Mesenchymal stem cell (in vitro differentiated cells and primary cell): ENCODE measurements at regions not wholly inside any gene's neighbourhood (a gene's known extent, or its start where the extent isn't known, plus 50 kb on each side); places are given as distances from the start of the nearest gene placed in this dataset.

ENCODE experiments used
- DNase-seq: peaks from one replicate; pipeline ENCODE4 v3.0.0-alpha.2; 2013
- H2AFZ ChIP-seq: one replicate; pipeline ENCODE4 v1.6.1; 2013; ENCODE audit warnings: low read depth, mild to moderate bottlenecking, control low read depth, inconsistent platforms, low read length, moderate library complexity
- H2AK5ac ChIP-seq: 2 replicates; pipeline ENCODE4 v1.6.1; 2013; ENCODE audit warnings: low read length, moderate library complexity, mild to moderate bottlenecking, inconsistent platforms; ENCODE audit not compliant: severe bottlenecking
- H2BK120ac ChIP-seq: one replicate; pipeline ENCODE4 v1.6.1; 2013; ENCODE audit warnings: low read depth, mild to moderate bottlenecking, inconsistent platforms, low read length, moderate library complexity
- H2BK12ac ChIP-seq, 2 experiments: one replicate each; pipeline ENCODE4 v1.6.1; 2013; ENCODE audit warnings: inconsistent platforms in 2 of 2, low read length in 2 of 2, mild to moderate bottlenecking in 2 of 2, moderate library complexity in 2 of 2, control low read depth in 1 of 2
- H2BK15ac ChIP-seq: one replicate; pipeline ENCODE4 v1.6.1; 2013; ENCODE audit warnings: mild to moderate bottlenecking, low read depth, inconsistent platforms; ENCODE audit not compliant: poor library complexity, severe bottlenecking
- H2BK5ac ChIP-seq: 2 replicates; pipeline ENCODE4 v1.6.1; 2013; ENCODE audit warnings: low read depth, mild to moderate bottlenecking, low read length, control low read depth, inconsistent platforms; ENCODE audit not compliant: poor library complexity, severe bottlenecking
- H3K14ac ChIP-seq, 2 experiments: one replicate each; pipeline ENCODE4 v1.6.1; 2013; ENCODE audit warnings: inconsistent platforms in 2 of 2, low read length in 2 of 2, control low read depth in 1 of 2, mild to moderate bottlenecking in 1 of 2, moderate library complexity in 1 of 2
- H3K18ac ChIP-seq, 2 experiments: one replicate each; pipeline ENCODE4 v1.6.1; 2013; ENCODE audit warnings: inconsistent platforms in 2 of 2, low read length in 2 of 2, control low read depth in 1 of 2, low read depth in 1 of 2, mild to moderate bottlenecking in 1 of 2
- H3K23ac ChIP-seq, 2 experiments: one replicate each; pipeline ENCODE4 v1.6.1; 2013; ENCODE audit warnings: inconsistent platforms in 2 of 2, low read length in 2 of 2, mild to moderate bottlenecking in 2 of 2, moderate library complexity in 2 of 2, control low read depth in 1 of 2
- H3K27ac ChIP-seq: 2 replicates; pipeline ENCODE4 v1.5.1; 2013; ENCODE audit warnings: mild to moderate bottlenecking, moderate library complexity, low read length, control low read depth, inconsistent platforms; ENCODE audit not compliant: poor library complexity, severe bottlenecking
- H3K27me3 ChIP-seq, 2 experiments: 2 replicates each; pipeline versions ENCODE4 v1.6.1 to v1.7.0; 2013; ENCODE audit warnings: low read length in 2 of 2, mild to moderate bottlenecking in 2 of 2, moderate library complexity in 2 of 2, control low read depth in 1 of 2, inconsistent platforms in 1 of 2; ENCODE audit not compliant: control insufficient read depth in 1 of 2, insufficient read depth in 1 of 2
- H3K36me3 ChIP-seq, 2 experiments: 2 replicates each; pipeline versions ENCODE4 v1.6.1 to v1.7.0; 2013; ENCODE audit warnings: low read length in 2 of 2, control low read depth in 1 of 2, inconsistent platforms in 1 of 2, low read depth in 1 of 2, mild to moderate bottlenecking in 1 of 2; ENCODE audit not compliant: insufficient read depth in 2 of 2, control insufficient read depth in 1 of 2
- H3K4ac ChIP-seq, 2 experiments: one replicate each; pipeline ENCODE4 v1.6.1; 2013; ENCODE audit warnings: inconsistent platforms in 2 of 2, low read length in 2 of 2, mild to moderate bottlenecking in 2 of 2, moderate library complexity in 2 of 2, control low read depth in 1 of 2, low read depth in 1 of 2
- H3K4me1 ChIP-seq: 2 replicates; pipeline ENCODE4 v1.6.1; 2013; ENCODE audit warnings: low read depth, low read length, control low read depth; ENCODE audit not compliant: control insufficient read depth, insufficient read depth
- H3K4me2 ChIP-seq: 2 replicates; pipeline ENCODE4 v1.6.1; 2013; ENCODE audit warnings: low read length, mild to moderate bottlenecking, inconsistent platforms; ENCODE audit not compliant: poor library complexity, severe bottlenecking
- H3K4me3 ChIP-seq, 2 experiments: 2 replicates each; pipeline versions ENCODE4 v1.5.1 to v1.7.0; 2013; ENCODE audit warnings: low read length in 2 of 2, mild to moderate bottlenecking in 2 of 2, control low read depth in 1 of 2, low read depth in 1 of 2; ENCODE audit not compliant: insufficient read depth in 1 of 2
- H3K79me1 ChIP-seq: replicated peaks from 2 replicates; pipeline ENCODE4 v1.6.1; 2013; ENCODE audit warnings: mild to moderate bottlenecking, control low read depth, low read length, inconsistent platforms; ENCODE audit not compliant: poor library complexity, severe bottlenecking
- H3K9ac ChIP-seq: 2 replicates; pipeline ENCODE4 v1.7.0; 2013; ENCODE audit warnings: mild to moderate bottlenecking, low read length, moderate library complexity
- H3K9me3 ChIP-seq: 2 replicates; pipeline ENCODE4 v1.7.0; 2013; ENCODE audit warnings: mild to moderate bottlenecking, low read length; ENCODE audit not compliant: control insufficient read depth
- H4K8ac ChIP-seq: one replicate; pipeline ENCODE4 v1.6.1; 2013; ENCODE audit warnings: inconsistent platforms, mild to moderate bottlenecking, low read length, moderate library complexity
- H4K91ac ChIP-seq: one replicate; pipeline ENCODE4 v1.6.1; 2013; ENCODE audit warnings: mild to moderate bottlenecking, low read length, inconsistent platforms
- WGBS: methylation state at CpG from one replicate; pipeline ENCODE4 v1.1.7; 2013; ENCODE audit warnings: mixed read lengths; 5-methylcytosine and 5-hydroxymethylcytosine counted together

GRCh38 chr13:76471486-76471885, 414.7 kb downstream of the KCTD12 start:
- Histone ChIP-seq H2BK12ac (no peak overlapping the region), H3K9me3 (no peaks in the 10 kb centered on the region), H3K27ac (no peak overlapping the region), H2AK5ac (no peak overlapping the region), H3K4me1 (no peaks in the 10 kb centered on the region), H3K4me3 (no peak overlapping the region), H3K14ac (no peak overlapping the region), H3K79me1 (no peaks in the 10 kb centered on the region), H4K8ac (no peak overlapping the region), H3K9ac (no peak overlapping the region), H3K36me3 (no peaks in the 10 kb centered on the region), H3K27me3 (no peaks in the 10 kb centered on the region), H3K18ac (no peak overlapping the region), H2BK120ac (no peak overlapping the region), H3K4ac (no peak overlapping the region), H3K4me2 (no peak overlapping the region), H4K91ac (no peak overlapping the region), H2AFZ (no peak overlapping the region), H2BK5ac (no peak overlapping the region), H2BK15ac (no peak overlapping the region), H3K23ac (no peak overlapping the region)
- WGBS = no CpG with 5 or more reads among the region's 1 CpG
- DNase-seq = no peak

GRCh38 chr13:76470991-76471390, 415.2 kb downstream of the KCTD12 start:
- Histone ChIP-seq H3K27ac (no peak overlapping the region), H2BK15ac (no peak overlapping the region), H3K4me2 (no peak overlapping the region), H2BK120ac (no peak overlapping the region), H4K8ac (peak overlapping the region; percentile 57), H3K4me1 (no peaks in the 10 kb centered on the region), H3K18ac (peak overlapping the region; percentile 16 to 61), H4K91ac (peak overlapping the region; percentile 43), H3K14ac (no peak overlapping the region), H2BK5ac (no peak overlapping the region), H3K27me3 (no peaks in the 10 kb centered on the region), H3K79me1 (no peaks in the 10 kb centered on the region), H3K4me3 (no peak overlapping the region), H3K36me3 (no peaks in the 10 kb centered on the region), H3K9me3 (no peaks in the 10 kb centered on the region), H2AFZ (no peak overlapping the region), H2AK5ac (no peak overlapping the region), H3K9ac (no peak overlapping the region), H2BK12ac (peak overlapping the region; percentile 28 to 37), H3K4ac (peak overlapping the region in 1 of 2 experiments; percentile 86), H3K23ac (no peak overlapping the region)
- 83% methylated on average over 3 of the region's 6 CpGs for WGBS
- DNase-seq = peak; percentile 40

- DNase-seq = peak; percentile 71
- WGBS = no CpG with 5 or more reads among the region's 1 CpG
Observed at GRCh38 chr13:76466043-76466442, 420.2 kb downstream of the KCTD12 start.

GRCh38 chr13:76463314-76463713, 422.9 kb downstream of the KCTD12 start:
- Histone ChIP-seq H2BK15ac (no peak overlapping the region), H3K4me2 (no peak overlapping the region), H4K8ac (no peak overlapping the region), H3K36me3 (no peaks in the 10 kb centered on the region), H3K9ac (no peak overlapping the region), H2BK5ac (no peak overlapping the region), H3K9me3 (no peaks in the 10 kb centered on the region), H2AK5ac (no peak overlapping the region), H3K4ac (peak overlapping the region; percentile 3 to 91), H3K4me3 (no peak overlapping the region), H2BK12ac (peak overlapping the region; percentile 20 to 99), H3K27ac (no peak overlapping the region), H3K14ac (peak overlapping the region in 1 of 2 experiments; percentile 75), H3K23ac (no peak overlapping the region), H2BK120ac (peak overlapping the region; percentile 9), H4K91ac (peak overlapping the region; percentile 75), H3K27me3 (no peaks in the 10 kb centered on the region), H3K79me1 (no peaks in the 10 kb centered on the region), H3K18ac (peak overlapping the region; percentile 50 to 88), H3K4me1 (no peaks in the 10 kb centered on the region), H2AFZ (no peak overlapping the region)
- 100% methylated on average over 2 of the region's 2 CpGs for WGBS
- DNase-seq = no peak

More at GRCh38 chr13:76466043-76466442, 420.2 kb downstream of the KCTD12 start:
- no peak overlapping the region for H3K18ac ChIP-seq
- H2BK120ac ChIP-seq = no peak overlapping the region
- H3K4me2 ChIP-seq = no peak overlapping the region
- no peak overlapping the region for H2BK5ac ChIP-seq
- H4K91ac ChIP-seq = no peak overlapping the region
- H3K4ac ChIP-seq = no peak overlapping the region
- H2BK12ac ChIP-seq = no peak overlapping the region
- H3K27ac ChIP-seq = no peak overlapping the region
- no peak overlapping the region for H3K9ac ChIP-seq
- no peaks in the 10 kb centered on the region for H3K36me3 ChIP-seq
- H3K23ac ChIP-seq = no peak overlapping the region
- H3K14ac ChIP-seq = no peak overlapping the region
- no peak overlapping the region for H2AFZ ChIP-seq
- no peak overlapping the region for H3K4me3 ChIP-seq
- no peaks in the 10 kb centered on the region for H3K79me1 ChIP-seq
- no peak overlapping the region for H2BK15ac ChIP-seq
- no peak overlapping the region for H2AK5ac ChIP-seq
- no peaks in the 10 kb centered on the region for H3K4me1 ChIP-seq
- H3K27me3 ChIP-seq = no peaks in the 10 kb centered on the region
- no peak overlapping the region for H4K8ac ChIP-seq
- no peaks in the 10 kb centered on the region for H3K9me3 ChIP-seq
